ENCODE measurements at regions not wholly inside any gene's neighbourhood (a gene's known extent, or its start where the extent isn't known, plus 50 kb on each side); places are given as distances from the start of the nearest gene placed in this dataset.
"Not testable (repeated sequence)": the region's sequence is repeated elsewhere in the genome, so short reads cannot be mapped to it uniquely, and the experiment has no call there.

- Histone ChIP-seq H3K9me3 (ENCODE audit: low read length) (no peaks in the 10 kb centered on the region), H3K27ac (ENCODE audit: low read depth, low read length, poor library complexity, severe bottlenecking) (no peak overlapping the region), H3K4me2 (ENCODE audit: low read length) (no peak overlapping the region), H3K27me3 (ENCODE audit: insufficient read depth, low read length) (no peaks in the 10 kb centered on the region), H3K9me2 (ENCODE audit: low read depth, low read length) (no peaks in the 10 kb centered on the region), H3K9ac (ENCODE audit: low read length) (no peak overlapping the region), H3F3A (ENCODE audit: insufficient read depth, low read length) (no peaks in the 10 kb centered on the region), H4K20me1 (ENCODE audit: insufficient read depth, low read length) (no peaks in the 10 kb centered on the region), H3K79me2 (ENCODE audit: insufficient read depth, low read length) (no peaks in the 10 kb centered on the region), H3K36me3 (ENCODE audit: insufficient read depth, low read length) (no peaks in the 10 kb centered on the region), H3K4me1 (ENCODE audit: insufficient read depth, low read length, severe bottlenecking) (no peaks in the 10 kb centered on the region), H3K4me3 (ENCODE audit: low read depth, low read length, poor library complexity, severe bottlenecking) (no peak overlapping the region), H2AFZ (ENCODE audit: low read length) (no peak overlapping the region)
- no peak for TF ChIP-seq EZH2 (IDR thresholded peaks at IDR 0.05; ENCODE audit: borderline replicate concordance, low read length)
- TF ChIP-seq, protein P1, sequence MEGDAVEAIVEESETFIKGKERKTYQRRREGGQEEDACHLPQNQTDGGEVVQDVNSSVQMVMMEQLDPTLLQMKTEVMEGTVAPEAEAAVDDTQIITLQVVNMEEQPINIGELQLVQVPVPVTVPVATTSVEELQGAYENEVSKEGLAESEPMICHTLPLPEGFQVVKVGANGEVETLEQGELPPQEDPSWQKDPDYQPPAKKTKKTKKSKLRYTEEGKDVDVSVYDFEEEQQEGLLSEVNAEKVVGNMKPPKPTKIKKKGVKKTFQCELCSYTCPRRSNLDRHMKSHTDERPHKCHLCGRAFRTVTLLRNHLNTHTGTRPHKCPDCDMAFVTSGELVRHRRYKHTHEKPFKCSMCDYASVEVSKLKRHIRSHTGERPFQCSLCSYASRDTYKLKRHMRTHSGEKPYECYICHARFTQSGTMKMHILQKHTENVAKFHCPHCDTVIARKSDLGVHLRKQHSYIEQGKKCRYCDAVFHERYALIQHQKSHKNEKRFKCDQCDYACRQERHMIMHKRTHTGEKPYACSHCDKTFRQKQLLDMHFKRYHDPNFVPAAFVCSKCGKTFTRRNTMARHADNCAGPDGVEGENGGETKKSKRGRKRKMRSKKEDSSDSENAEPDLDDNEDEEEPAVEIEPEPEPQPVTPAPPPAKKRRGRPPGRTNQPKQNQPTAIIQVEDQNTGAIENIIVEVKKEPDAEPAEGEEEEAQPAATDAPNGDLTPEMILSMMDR (IDR thresholded peaks at IDR 0.05; ENCODE audit: low read length): no peak
These were observed 158.5 kb upstream of the SH3BP4 start for GRCh38 chr2:234793212-234793785.

DNA sequence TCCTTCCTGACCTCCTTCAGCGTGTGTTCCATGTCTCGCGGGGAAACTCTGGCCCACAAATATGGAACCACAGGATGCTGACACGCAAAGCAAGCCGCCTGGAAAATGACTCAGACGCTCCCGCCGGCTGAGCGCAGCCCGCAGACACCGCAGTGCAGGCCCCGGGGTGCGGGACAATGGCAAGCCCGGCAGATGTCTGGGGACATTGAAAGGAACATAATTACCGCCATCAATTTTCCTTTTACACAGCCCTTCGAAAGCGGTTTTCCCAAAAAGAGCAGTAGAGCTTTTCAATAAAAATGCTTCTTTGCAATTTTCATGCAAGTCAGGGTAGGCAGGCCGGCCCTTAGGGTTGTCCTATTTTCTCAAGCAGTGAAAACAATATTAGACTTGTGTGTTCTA, 159.2 kb upstream of the SH3BP4 start:
- H3K27me3 ChIP-seq (ENCODE audit: insufficient read depth, low read length): no peaks in the 10 kb centered on the region
- no peak overlapping the region for H3K27ac ChIP-seq (ENCODE audit: low read depth, low read length, poor library complexity, severe bottlenecking)
- no peaks in the 10 kb centered on the region for H3K9me3 ChIP-seq (ENCODE audit: low read length)
- no peaks in the 10 kb centered on the region for H3K36me3 ChIP-seq (ENCODE audit: insufficient read depth, low read length)
- no peaks in the 10 kb centered on the region for H3K9me2 ChIP-seq (ENCODE audit: low read depth, low read length)
- no peak overlapping the region for H2AFZ ChIP-seq (ENCODE audit: low read length)
- TF ChIP-seq, protein P1 (IDR thresholded peaks at IDR 0.05; ENCODE audit: low read length): no peak
- TF ChIP-seq EZH2 (IDR thresholded peaks at IDR 0.05; ENCODE audit: borderline replicate concordance, low read length): no peak
- H3K4me2 ChIP-seq (ENCODE audit: low read length): no peak overlapping the region
- no peak overlapping the region for H3K9ac ChIP-seq (ENCODE audit: low read length)
- no peaks in the 10 kb centered on the region for H3F3A ChIP-seq (ENCODE audit: insufficient read depth, low read length)
- no peaks in the 10 kb centered on the region for H4K20me1 ChIP-seq (ENCODE audit: insufficient read depth, low read length)
- no peaks in the 10 kb centered on the region for H3K4me1 ChIP-seq (ENCODE audit: insufficient read depth, low read length, severe bottlenecking)
- no peaks in the 10 kb centered on the region for H3K79me2 ChIP-seq (ENCODE audit: insufficient read depth, low read length)
- H3K4me3 ChIP-seq (ENCODE audit: low read depth, low read length, poor library complexity, severe bottlenecking): no peak overlapping the region

GRCh38 chr2:234792096-234792495, 159.7 kb upstream of the SH3BP4 start:
- not testable (repeated sequence) for H3K9me2 ChIP-seq (ENCODE audit: low read depth, low read length); H3K9ac ChIP-seq (ENCODE audit: low read length); H4K20me1 ChIP-seq (ENCODE audit: insufficient read depth, low read length); H3K4me1 ChIP-seq (ENCODE audit: insufficient read depth, low read length, severe bottlenecking); H3K79me2 ChIP-seq (ENCODE audit: insufficient read depth, low read length); H3K4me2 ChIP-seq (ENCODE audit: low read length); H3K36me3 ChIP-seq (ENCODE audit: insufficient read depth, low read length); H3K9me3 ChIP-seq (ENCODE audit: low read length); H2AFZ ChIP-seq (ENCODE audit: low read length); H3K27ac ChIP-seq (ENCODE audit: low read depth, low read length, poor library complexity, severe bottlenecking); H3K4me3 ChIP-seq (ENCODE audit: low read depth, low read length, poor library complexity, severe bottlenecking); H3K27me3 ChIP-seq (ENCODE audit: insufficient read depth, low read length); H3F3A ChIP-seq (ENCODE audit: insufficient read depth, low read length)

DNA sequence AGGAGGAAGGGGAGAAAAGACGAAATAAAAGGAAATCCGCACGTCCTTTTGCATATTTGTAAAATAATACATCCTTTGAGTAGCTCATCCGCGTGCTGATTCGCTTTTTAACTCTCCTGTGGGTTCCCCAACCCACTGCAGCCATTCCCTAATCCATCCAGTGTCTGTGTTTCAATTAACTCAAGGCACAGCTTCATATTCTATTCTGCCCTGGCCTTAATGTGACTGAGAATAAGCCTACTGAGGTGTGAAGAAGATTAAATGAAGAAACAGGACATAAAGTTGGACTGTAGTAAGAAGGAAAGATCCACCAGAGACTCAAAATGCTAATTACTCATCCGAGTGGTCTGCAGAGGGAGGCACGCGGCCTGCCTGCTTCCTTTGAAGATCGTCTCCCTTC, 161.4 kb upstream of the SH3BP4 start:
- Histone ChIP-seq H3K4me3 (ENCODE audit: low read depth, low read length, poor library complexity, severe bottlenecking) (no peak overlapping the region), H3K27ac (ENCODE audit: low read depth, low read length, poor library complexity, severe bottlenecking) (no peak overlapping the region)

More for the DNA sequence above, 161.4 kb upstream of the SH3BP4 start:
- no peaks in the 10 kb centered on the region for H3K4me1 ChIP-seq (ENCODE audit: insufficient read depth, low read length, severe bottlenecking)
- no peaks in the 10 kb centered on the region for H3K36me3 ChIP-seq (ENCODE audit: insufficient read depth, low read length)
- H4K20me1 ChIP-seq (ENCODE audit: insufficient read depth, low read length): no peaks in the 10 kb centered on the region
- TF ChIP-seq EZH2 (IDR thresholded peaks at IDR 0.05; ENCODE audit: borderline replicate concordance, low read length): no peak
- TF ChIP-seq, protein P1 (IDR thresholded peaks at IDR 0.05; ENCODE audit: low read length): no peak
- H3K9me3 ChIP-seq (ENCODE audit: low read length): no peaks in the 10 kb centered on the region
- H2AFZ ChIP-seq (ENCODE audit: low read length): no peak overlapping the region
- no peaks in the 10 kb centered on the region for H3F3A ChIP-seq (ENCODE audit: insufficient read depth, low read length)
- H3K27me3 ChIP-seq (ENCODE audit: insufficient read depth, low read length): no peaks in the 10 kb centered on the region
- H3K9ac ChIP-seq (ENCODE audit: low read length): no peak overlapping the region
- H3K79me2 ChIP-seq (ENCODE audit: insufficient read depth, low read length): no peaks in the 10 kb centered on the region
- H3K9me2 ChIP-seq (ENCODE audit: low read depth, low read length): no peaks in the 10 kb centered on the region
- no peak overlapping the region for H3K4me2 ChIP-seq (ENCODE audit: low read length)

All from OCI-LY1 (cell line).